Panc1 (cell line): ENCODE measurements at regions not wholly inside any gene's neighbourhood (a gene's known extent, or its start where the extent isn't known, plus 50 kb on each side); places are given as distances from the start of the nearest gene placed in this dataset.

ENCODE experiments used
- ATAC-seq: fragments of 200-7000 bp; cut with Tn5 transposase; 2 replicates; pipeline ENCODE4 v1.9.1; 2020; ENCODE audit warnings: mild to moderate bottlenecking, moderate library complexity
- BruUV-seq: library from RNA; stranded (reverse); fragments of 400-500 nt; replicated peaks from 2 replicates; lab custom pipeline; 2021; lab: Mats Ljungman, UMichigan
- CTCF ChIA-PET: fragments of 300-600 bp; sonication (Branson Sonifier 250); formaldehyde crosslinking; loops from one replicate; lab custom pipeline; 2022; ENCODE audit warnings: antibody characterized with exemption; lab: Charles Lee
- POLR2A ChIA-PET: fragments of 300-600 bp; sonication (Branson Sonifier 250); formaldehyde crosslinking; loops from one replicate; lab custom pipeline; 2022; ENCODE audit warnings: antibody characterized with exemption; lab: Charles Lee
- DNase-seq: peaks from one replicate; pipeline ENCODE4 v3.0.0-alpha.2; 2010; ENCODE audit warnings: low read depth, low spot score
- H3K27ac ChIP-seq: 2 replicates; pipeline ENCODE4 v1.5.1; 2011; ENCODE audit warnings: mild to moderate bottlenecking, low read length, inconsistent platforms
- H3K27me3 ChIP-seq: fragments of 200-500 bp; sonication (Bioruptor generic); 2 replicates; pipeline ENCODE4 v1.6.0; 2014; ENCODE audit warnings: low read length, inconsistent platforms; ENCODE audit not compliant: control insufficient read depth, insufficient read depth
- H3K36me3 ChIP-seq: fragments of 200-500 bp; sonication (Bioruptor generic); 2 replicates; pipeline ENCODE4 v1.5.1; 2014; ENCODE audit warnings: inconsistent platforms, mild to moderate bottlenecking, low read length, moderate library complexity; ENCODE audit not compliant: control insufficient read depth, insufficient read depth
- H3K4me1 ChIP-seq: 2 replicates; pipeline ENCODE4 v1.5.1; 2011; ENCODE audit warnings: inconsistent platforms, mild to moderate bottlenecking, low read length, moderate library complexity; ENCODE audit not compliant: control insufficient read depth, insufficient read depth
- H3K4me3 ChIP-seq, 2 experiments: 2 replicates each; pipeline ENCODE4 v1.5.1; 2011 to 2012; ENCODE audit warnings: low read depth in 2 of 2, low read length in 2 of 2, mild to moderate bottlenecking in 2 of 2, inconsistent platforms in 1 of 2, moderate library complexity in 1 of 2
- H3K9me3 ChIP-seq: fragments of 200-500 bp; sonication (Bioruptor generic); 2 replicates; pipeline ENCODE4 v1.5.1; 2014; ENCODE audit warnings: low read depth, mild to moderate bottlenecking, inconsistent platforms, low read length, moderate library complexity; ENCODE audit not compliant: control insufficient read depth, insufficient read depth
- CTCF ChIP-seq: fragments of 450-650 bp; IDR thresholded peaks from 2 replicates; pipeline ENCODE4 v1.5.1; 2017; ENCODE audit warnings: mild to moderate bottlenecking
- POLR2AphosphoS5 ChIP-seq: IDR thresholded peaks from 2 replicates; pipeline ENCODE4 v1.6.1; 2012; ENCODE audit warnings: mild to moderate bottlenecking, low read depth, low read length, moderate library complexity
- REST ChIP-seq, 2 experiments: IDR thresholded peaks; 2 replicates each; pipeline ENCODE4 v1.6.1; 2011 to 2012; ENCODE audit warnings: low read depth in 2 of 2, control low read depth in 1 of 2, low read length in 1 of 2, mild to moderate bottlenecking in 1 of 2, moderate library complexity in 1 of 2; ENCODE audit not compliant: insufficient read depth in 1 of 2
- SIN3A ChIP-seq: IDR thresholded peaks from 2 replicates; pipeline ENCODE4 v1.6.1; 2012; ENCODE audit warnings: low read depth, mild to moderate bottlenecking, low read length, moderate library complexity, borderline replicate concordance; ENCODE audit not compliant: insufficient read depth
- TCF7L2 ChIP-seq: IDR thresholded peaks from 2 replicates; pipeline ENCODE4 v1.6.1; 2011; ENCODE audit warnings: mild to moderate bottlenecking, low read depth, low read length, inconsistent platforms
- in situ Hi-C: cut with HindIII; loops from 2 replicates; pipeline ENCODE4 v1.10.0; 2016; ENCODE audit warnings: low sequenced_read_pairs, low pct_unique_long_range_greater_than_20kb
- intact Hi-C: fragments of 100-400 bp; cut with micrococcal nuclease; formaldehyde crosslinking; loops from one replicate; pipeline ENCODE4 v1.10.0; 2022; ENCODE audit not compliant: unreplicated experiment

GRCh38 chr22:26837784-26838470 lies 180.5 kb downstream of the MIAT start:
- Histone ChIP-seq H3K36me3 (no peaks in the 10 kb centered on the region), H3K4me3 (no peak overlapping the region), H3K27ac (no peak overlapping the region), H3K9me3 (no peaks in the 10 kb centered on the region), H3K4me1 (no peaks in the 10 kb centered on the region), H3K27me3 (no peaks in the 10 kb centered on the region)
- ChIA-PET CTCF (no interaction called here), POLR2A (no interaction called here)
- BruUV-seq = no TSS peak
- intact Hi-C loops = no loop called here
- in situ Hi-C loops = no loop called here
- no peak for TF ChIP-seq CTCF
- no peak for TF ChIP-seq SIN3A
- TF ChIP-seq REST (IDR thresholded peaks at IDR 0.05; ENCODE audit: insufficient read depth in 1 of 2, low read depth in 2 of 2, low read length in 1 of 2) = no peak
- no peak for TF ChIP-seq TCF7L2
- TF ChIP-seq POLR2AphosphoS5 = no peak
- ATAC-seq (no peak), DNase-seq (no peak)

- no TSS peak for BruUV-seq
- no peaks in the 10 kb centered on the region for H3K4me1 ChIP-seq
- in situ Hi-C loops = no loop called here
- TF ChIP-seq POLR2AphosphoS5 = no peak
- TF ChIP-seq REST (IDR thresholded peaks at IDR 0.05; ENCODE audit: insufficient read depth in 1 of 2, low read depth in 2 of 2, low read length in 1 of 2) = no peak
- no peak for TF ChIP-seq SIN3A
- TF ChIP-seq CTCF = no peak
- TF ChIP-seq TCF7L2 = no peak
- ChIA-PET CTCF (no interaction called here), POLR2A (no interaction called here)
- H3K4me3 ChIP-seq = no peak overlapping the region
- no peaks in the 10 kb centered on the region for H3K9me3 ChIP-seq
- DNase-seq (no peak), ATAC-seq (no peak)
- H3K27me3 ChIP-seq = no peaks in the 10 kb centered on the region
- H3K27ac ChIP-seq = no peak overlapping the region
- H3K36me3 ChIP-seq = no peaks in the 10 kb centered on the region
- intact Hi-C loops = no loop called here
Observed at GRCh38 chr22:26838471-26838825, 181.1 kb downstream of the MIAT start.
